Fibroblast of peridontal ligament (primary cell): ENCODE measurements at regions not wholly inside any gene's neighbourhood (a gene's known extent, or its start where the extent isn't known, plus 50 kb on each side); places are given as distances from the start of the nearest gene placed in this dataset.
"Not testable (repeated sequence)": the region's sequence is repeated elsewhere in the genome, so short reads cannot be mapped to it uniquely, and the experiment has no call there.

ENCODE experiments used
- DNase-seq: peaks from one replicate; pipeline ENCODE4 v3.0.0-alpha.2; 2010; ENCODE audit errors: extremely low read depth

- no peak for DNase-seq
These were observed 309.7 kb downstream of the GUCY2F start for GRCh38 chrX:109172091-109172602.

- DNase-seq: no peak
These were observed 326.7 kb downstream of the GUCY2F start for GRCh38 chrX:109155161-109155560.

- DNase-seq: not testable (repeated sequence)
These were observed 337.7 kb downstream of the GUCY2F start for GRCh38 chrX:109144173-109144572.

- no peak for DNase-seq
These were observed 341.4 kb downstream of the GUCY2F start for GRCh38 chrX:109140463-109140862.

- no peak for DNase-seq
These were observed 347.1 kb downstream of the GUCY2F start for GRCh38 chrX:109134777-109135176.

GRCh38 chrX:109125304-109125703, 356.6 kb downstream of the GUCY2F start:
- no peak for DNase-seq

- DNase-seq: no peak
These were observed 353.0 kb upstream of the IRS4 start for GRCh38 chrX:109089359-109089758.

- DNase-seq: no peak
These were observed 341.4 kb upstream of the IRS4 start for GRCh38 chrX:109077788-109078187.

- DNase-seq: peak; percentile 50
These were observed 317.8 kb upstream of the IRS4 start for GRCh38 chrX:109054181-109054581.

GRCh38 chrX:109049903-109050302, 313.5 kb upstream of the IRS4 start:
- DNase-seq: no peak

GRCh38 chrX:109049416-109049815, 313.1 kb upstream of the IRS4 start:
- DNase-seq: no peak

GRCh38 chrX:109040057-109040456, 303.7 kb upstream of the IRS4 start:
- no peak for DNase-seq

- no peak for DNase-seq
These were observed 300.3 kb upstream of the IRS4 start for GRCh38 chrX:109036624-109037023.

GRCh38 chrX:108993909-108994308, 257.5 kb upstream of the IRS4 start:
- DNase-seq: no peak

- not testable (repeated sequence) for DNase-seq
These were observed 236.5 kb upstream of the IRS4 start for GRCh38 chrX:108972899-108973298.

- DNase-seq: no peak
These were observed 210.8 kb upstream of the IRS4 start for GRCh38 chrX:108947205-108947604.

- DNase-seq: no peak
These were observed 210.2 kb upstream of the IRS4 start for GRCh38 chrX:108946531-108946930.

- no peak for DNase-seq
These were observed 209.6 kb upstream of the IRS4 start for GRCh38 chrX:108945883-108946523.

- DNase-seq: no peak
These were observed 178.4 kb upstream of the IRS4 start for GRCh38 chrX:108914791-108915190.

- DNase-seq: not testable (repeated sequence)
These were observed 167.5 kb upstream of the IRS4 start for GRCh38 chrX:108903831-108904230.

GRCh38 chrX:108900333-108900732, 164.0 kb upstream of the IRS4 start:
- no peak for DNase-seq

- DNase-seq: not testable (repeated sequence)
These were observed 160.0 kb upstream of the IRS4 start for GRCh38 chrX:108896349-108896748.

- DNase-seq: no peak
These were observed 156.1 kb upstream of the IRS4 start for GRCh38 chrX:108892501-108892900.

- DNase-seq: no peak
These were observed 139.2 kb upstream of the IRS4 start for GRCh38 chrX:108875548-108875947.
